ENCODE measurements at regions not wholly inside any gene's neighbourhood (a gene's known extent, or its start where the extent isn't known, plus 50 kb on each side); places are given as distances from the start of the nearest gene placed in this dataset.

- no peak for TF ChIP-seq CTCF (IDR thresholded peaks at IDR 0.05; ENCODE audit: unreplicated experiment)
- H3K27ac Mint-ChIP-seq: no peak overlapping the region
- peaks cover 2% of the 10 kb centered on the region for H3K36me3 Mint-ChIP-seq
- peaks cover 17% of the 10 kb centered on the region for H3K4me1 Mint-ChIP-seq
- H3K9me3 Mint-ChIP-seq: peaks cover 3% of the 10 kb centered on the region
- no peaks in the 10 kb centered on the region for H3K27me3 Mint-ChIP-seq (ENCODE audit: low read depth)
- no peak overlapping the region for H3K4me3 Mint-ChIP-seq
- DNase-seq (ENCODE audit: low spot score in 2 of 2, unreplicated experiment in 2 of 2): no peak
These were observed 79.0 kb upstream of the SUCLG2 start for GRCh38 chr3:67733269-67733950.

- no peak overlapping the region for H3K27ac Mint-ChIP-seq
- H3K9me3 Mint-ChIP-seq: peaks cover 43% of the 10 kb centered on the region
- DNase-seq (ENCODE audit: low spot score in 2 of 2, unreplicated experiment in 2 of 2): no peak
- H3K4me1 Mint-ChIP-seq: no peaks in the 10 kb centered on the region
- H3K36me3 Mint-ChIP-seq: peaks cover 22% of the 10 kb centered on the region
- H3K4me3 Mint-ChIP-seq: no peak overlapping the region
- no peaks in the 10 kb centered on the region for H3K27me3 Mint-ChIP-seq (ENCODE audit: low read depth)
- no peak for TF ChIP-seq CTCF (IDR thresholded peaks at IDR 0.05; ENCODE audit: unreplicated experiment)
These were observed 70.0 kb upstream of the SUCLG2 start for GRCh38 chr3:67724434-67724833.

- H3K36me3 Mint-ChIP-seq: peaks cover 23% of the 10 kb centered on the region
- no peak for TF ChIP-seq CTCF (IDR thresholded peaks at IDR 0.05; ENCODE audit: unreplicated experiment)
- peaks cover 47% of the 10 kb centered on the region for H3K9me3 Mint-ChIP-seq
- no peak overlapping the region for H3K4me3 Mint-ChIP-seq
- DNase-seq (ENCODE audit: low spot score in 2 of 2, unreplicated experiment in 2 of 2): no peak
- no peaks in the 10 kb centered on the region for H3K4me1 Mint-ChIP-seq
- H3K27me3 Mint-ChIP-seq (ENCODE audit: low read depth): no peaks in the 10 kb centered on the region
- no peak overlapping the region for H3K27ac Mint-ChIP-seq
These were observed 69.5 kb upstream of the SUCLG2 start for GRCh38 chr3:67723863-67724262.

- H3K36me3 Mint-ChIP-seq: peaks cover 18% of the 10 kb centered on the region
- H3K27me3 Mint-ChIP-seq (ENCODE audit: low read depth): no peaks in the 10 kb centered on the region
- H3K4me3 Mint-ChIP-seq: no peak overlapping the region
- TF ChIP-seq CTCF (IDR thresholded peaks at IDR 0.05; ENCODE audit: unreplicated experiment): no peak
- DNase-seq (ENCODE audit: low spot score in 2 of 2, unreplicated experiment in 2 of 2): no peak
- peaks cover 45% of the 10 kb centered on the region for H3K9me3 Mint-ChIP-seq
- H3K27ac Mint-ChIP-seq: no peak overlapping the region
- no peaks in the 10 kb centered on the region for H3K4me1 Mint-ChIP-seq
These were observed 64.9 kb upstream of the SUCLG2 start for GRCh38 chr3:67719333-67719732.

- Mint-ChIP-seq H3K9me3 (peaks cover 23% of the 10 kb centered on the region), H3K27me3 (ENCODE audit: low read depth) (no peaks in the 10 kb centered on the region), H3K4me3 (no peak overlapping the region), H3K4me1 (no peaks in the 10 kb centered on the region), H3K27ac (no peak overlapping the region), H3K36me3 (peaks cover 6% of the 10 kb centered on the region)
- no peak for TF ChIP-seq CTCF (IDR thresholded peaks at IDR 0.05; ENCODE audit: unreplicated experiment)
- DNase-seq (ENCODE audit: low spot score in 2 of 2, unreplicated experiment in 2 of 2): no peak
These were observed 61.6 kb upstream of the SUCLG2 start for GRCh38 chr3:67715971-67716370.

Measured in mesothelial cell of epicardium (in vitro differentiated cells).